T47D (cell line): ENCODE measurements at regions not wholly inside any gene's neighbourhood (a gene's known extent, or its start where the extent isn't known, plus 50 kb on each side); places are given as distances from the start of the nearest gene placed in this dataset.
"Not testable (repeated sequence)": the region's sequence is repeated elsewhere in the genome, so short reads cannot be mapped to it uniquely, and the experiment has no call there.

Experiments used
- DNase-seq, 2 experiments: peaks; one replicate each; pipeline versions ENCODE4 v3.0.0 to v3.0.0-alpha.2; 2011 to 2012; ENCODE audit warnings: low read depth in 1 of 2, low spot score in 1 of 2
- JUND ChIP-seq: IDR thresholded peaks from 2 replicates; pipeline ENCODE4 v1.6.1; 2012; ENCODE audit warnings: low read depth
- in situ Hi-C: cut with HindIII; loops from 2 replicates; pipeline ENCODE4 v1.10.0; 2016; ENCODE audit warnings: low sequenced_read_pairs, low pct_unique_long_range_greater_than_20kb

DNA sequence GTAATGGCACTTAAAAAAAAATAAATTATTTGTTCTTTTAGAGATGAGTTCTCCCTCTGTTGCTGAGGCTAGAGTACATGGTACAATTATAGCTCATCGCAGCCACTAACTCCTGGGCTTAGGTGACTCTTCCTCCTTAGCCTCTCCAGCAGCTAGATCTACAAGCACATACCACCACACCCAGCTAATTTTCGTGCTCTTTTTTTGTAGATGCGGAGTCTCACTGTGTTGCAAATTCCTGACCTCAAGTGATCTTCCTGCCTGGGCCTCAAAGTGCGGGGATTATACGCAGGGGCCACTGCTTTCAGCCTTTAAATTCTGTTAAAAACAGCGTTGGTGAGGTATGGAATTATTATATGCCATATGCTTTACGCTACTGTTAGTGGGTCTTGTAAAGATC, 2034.0 kb downstream of the OLFM4 start:
- DNase-seq, result no peak
- no peak for TF ChIP-seq JUND
- in situ Hi-C loops, result no loop called here

DNA sequence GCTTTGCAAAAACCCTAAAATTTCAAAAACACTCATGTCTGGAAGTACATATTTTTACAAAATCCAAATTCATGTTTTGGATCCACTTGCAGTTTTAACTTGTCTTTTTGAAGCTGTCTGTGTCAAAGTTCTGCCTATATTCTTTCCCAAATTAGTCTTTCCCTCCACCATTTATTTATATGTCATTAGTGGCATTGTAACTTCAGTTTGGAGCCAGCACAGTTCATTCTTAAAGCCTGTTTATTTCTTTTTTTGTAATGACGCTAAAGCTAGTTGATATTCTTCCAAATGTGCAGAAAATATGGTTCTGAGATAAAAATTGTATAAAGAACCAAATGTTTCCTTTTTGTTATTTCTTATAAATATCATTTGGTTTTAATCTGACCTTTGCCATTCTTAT, 2039.3 kb downstream of the OLFM4 start:
- TF ChIP-seq JUND, result no peak
- in situ Hi-C loops, result no loop called here
- DNase-seq, result no peak

DNA sequence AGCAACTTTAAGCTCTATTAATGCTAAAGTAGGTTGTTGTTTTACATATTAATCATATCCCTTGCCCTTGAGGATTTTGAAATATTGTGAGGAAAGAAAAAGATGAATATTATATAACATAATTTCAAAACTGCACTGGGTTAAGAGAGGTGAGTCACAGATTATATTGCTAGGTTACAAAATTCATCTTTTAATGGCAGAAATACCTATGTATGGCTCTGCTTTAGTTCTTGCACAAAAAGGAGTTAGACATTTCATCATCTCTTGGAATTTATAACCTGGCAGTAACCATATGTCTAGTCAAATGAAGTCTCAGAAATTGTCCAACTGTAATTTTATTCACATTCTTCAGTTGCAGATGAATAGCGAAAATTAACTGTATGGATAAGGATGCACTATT, 2041.1 kb downstream of the OLFM4 start:
- TF ChIP-seq JUND, result no peak
- in situ Hi-C loops, result no loop called here
- no peak for DNase-seq

DNA sequence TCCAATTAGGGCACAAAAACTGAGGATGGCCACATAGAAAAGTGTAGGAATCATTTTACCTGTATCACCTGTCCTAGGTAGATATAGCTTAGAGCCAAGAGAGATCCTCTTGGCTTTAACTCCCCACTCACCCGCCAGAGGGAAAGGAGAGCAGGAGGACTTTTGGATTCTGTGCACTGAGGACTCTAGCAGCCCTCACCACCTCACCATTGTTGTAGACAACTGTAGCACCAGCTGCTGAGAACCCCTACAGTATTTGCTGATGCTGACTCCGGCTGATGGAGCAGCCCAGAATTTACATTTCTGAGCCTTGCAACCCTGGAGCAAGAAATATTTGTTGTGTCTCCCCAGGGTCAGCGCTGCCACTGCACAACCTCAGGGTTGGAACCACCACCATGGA, 2044.4 kb downstream of the OLFM4 start:
- no peak for DNase-seq
- in situ Hi-C loops, result no loop called here
- TF ChIP-seq JUND, result no peak

DNA sequence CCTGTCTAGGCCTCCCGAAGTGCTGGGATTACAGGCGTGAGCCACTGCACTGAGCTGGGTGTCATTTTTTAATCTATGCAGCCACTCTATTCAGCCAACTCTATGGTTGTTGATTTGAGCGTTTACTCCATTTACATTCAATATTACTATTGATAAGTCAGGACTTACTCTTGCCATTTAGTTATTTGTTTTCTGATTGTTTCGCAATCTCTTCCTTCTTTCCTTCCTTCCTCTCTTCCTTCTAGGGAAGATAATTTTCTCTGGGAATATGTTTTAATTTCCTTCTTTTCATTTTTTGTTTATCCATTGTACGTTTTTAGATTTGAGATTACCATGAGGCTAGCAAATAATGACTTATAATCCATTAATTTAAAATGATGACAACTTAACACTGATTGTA, 2056.0 kb downstream of the OLFM4 start:
- no peak for TF ChIP-seq JUND
- in situ Hi-C loops, result no loop called here

DNA sequence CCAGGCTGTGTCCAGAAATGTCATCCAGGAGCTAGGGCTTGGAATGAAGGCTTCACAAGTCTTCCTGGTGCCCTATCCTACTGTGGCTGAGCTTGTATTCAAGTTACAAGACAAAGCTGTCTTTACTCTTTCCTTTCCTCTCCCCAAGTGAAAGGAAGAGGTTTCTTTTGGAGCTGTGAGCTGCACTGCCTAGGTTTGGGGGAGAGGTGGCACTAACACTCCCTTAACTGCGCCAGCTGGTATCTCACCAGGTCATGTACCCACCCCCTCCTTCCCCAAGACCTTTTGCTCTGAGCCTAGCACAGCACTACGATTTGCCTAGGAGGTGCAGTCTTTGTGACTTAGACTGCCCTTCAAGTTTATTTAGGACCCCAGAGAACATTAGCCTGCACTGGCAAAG, 2053.6 kb upstream of the PRR20A start:
- in situ Hi-C loops, result no loop called here
- TF ChIP-seq JUND, result no peak
- no peak for DNase-seq

More for the DNA sequence above, 2056.0 kb downstream of the OLFM4 start:
- DNase-seq, result no peak

DNA sequence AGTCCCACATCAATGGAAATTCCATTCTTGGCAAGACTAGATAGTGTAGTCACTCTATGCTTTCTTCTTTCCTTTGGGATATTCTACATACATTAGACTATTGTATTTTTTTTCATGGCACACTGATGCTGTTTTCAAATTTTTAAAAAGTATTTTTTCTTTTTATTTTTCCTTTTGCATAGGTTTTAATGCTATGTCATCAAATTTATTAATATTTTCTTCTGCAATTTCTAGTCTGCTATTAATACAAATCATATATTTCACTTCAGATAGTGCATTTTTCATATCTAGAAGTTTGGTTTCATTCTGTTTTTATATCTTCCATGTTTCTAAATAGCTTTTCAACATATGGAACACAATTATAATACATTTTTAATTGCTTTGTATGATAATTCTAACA, 2050.1 kb upstream of the PRR20A start:
- no peak for TF ChIP-seq JUND
- no peak for DNase-seq
- in situ Hi-C loops, result no loop called here

DNA sequence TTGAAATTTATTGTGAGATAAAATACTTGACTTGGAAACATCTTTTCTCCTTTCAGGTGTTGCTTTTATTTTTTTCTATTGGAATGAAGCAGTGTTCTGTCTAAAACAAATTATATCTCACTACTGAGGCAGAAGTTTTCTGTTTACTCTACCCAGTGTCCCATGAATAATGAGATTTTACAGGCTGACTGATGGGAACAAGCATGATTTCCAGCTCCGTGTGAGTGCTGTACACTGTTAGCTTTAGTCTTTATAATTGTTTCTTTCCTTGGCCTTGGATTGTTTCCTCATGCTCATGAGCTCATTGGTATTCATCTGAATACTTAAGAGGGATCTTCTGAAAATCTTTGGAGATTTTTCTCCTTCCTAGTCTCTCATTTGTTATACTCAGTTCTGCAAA, 2049.5 kb upstream of the PRR20A start:
- in situ Hi-C loops, result no loop called here
- TF ChIP-seq JUND, result no peak

DNA sequence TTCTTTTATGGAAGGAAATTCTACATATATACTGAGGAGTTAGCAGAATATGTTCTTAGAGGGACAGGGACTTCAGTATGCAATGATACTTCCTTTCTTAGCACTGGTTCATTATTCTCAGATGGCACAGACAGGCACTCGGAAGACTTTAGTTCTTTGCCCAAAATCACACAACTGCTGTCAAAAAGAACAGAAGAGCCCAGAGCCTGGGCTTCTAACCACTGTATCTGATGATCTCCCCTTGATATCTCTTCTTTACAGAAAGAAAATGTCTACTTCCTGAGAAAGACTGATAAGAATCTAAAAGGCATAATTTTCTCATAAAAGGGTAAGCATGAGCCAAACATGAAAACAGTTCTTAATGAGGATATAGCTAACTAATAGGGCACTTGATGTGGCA, 2034.2 kb upstream of the PRR20A start:
- no peak for TF ChIP-seq JUND
- in situ Hi-C loops, result no loop called here
- no peak for DNase-seq

More for the DNA sequence above, 2049.5 kb upstream of the PRR20A start:
- DNase-seq, result no peak

DNA sequence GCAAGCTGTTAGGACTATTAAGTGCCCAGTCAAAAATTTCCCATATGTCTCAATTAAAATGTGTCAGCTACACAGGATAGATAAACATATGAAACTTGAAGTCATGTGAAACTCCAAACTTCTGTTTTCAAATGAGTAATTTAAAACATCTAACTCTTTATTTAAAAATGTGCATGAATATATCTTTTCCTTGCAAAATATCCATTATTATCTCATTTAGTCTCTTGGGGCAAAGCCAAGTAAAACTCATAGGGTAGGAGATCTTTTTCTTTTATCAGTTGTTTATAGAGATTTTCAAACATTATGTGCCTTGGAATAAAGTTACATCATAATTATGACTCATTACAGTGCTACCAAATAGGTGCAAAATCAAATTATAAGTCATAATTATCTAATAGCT, 2020.1 kb upstream of the PRR20A start:
- TF ChIP-seq JUND, result no peak
- DNase-seq, result no peak
- in situ Hi-C loops, result no loop called here

DNA sequence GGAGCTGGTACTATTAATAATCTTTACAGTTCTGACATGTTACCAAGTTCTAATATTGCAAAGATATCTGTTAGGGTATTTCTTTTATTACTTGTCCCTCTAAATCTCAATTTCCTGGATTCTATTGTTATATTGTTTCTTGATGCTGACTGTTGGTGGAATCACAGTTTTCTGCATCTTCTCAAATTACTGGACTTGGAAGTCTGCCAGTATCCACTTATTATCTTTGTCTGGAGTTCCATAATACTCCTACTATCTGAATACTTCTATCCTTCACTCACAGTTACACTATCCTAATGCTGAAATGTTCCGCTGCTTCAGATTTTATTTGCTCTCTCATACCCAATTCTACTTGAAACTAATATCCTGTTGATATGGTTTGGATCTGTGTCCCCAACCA, 1985.7 kb upstream of the PRR20A start:
- DNase-seq, result no peak
- no peak for TF ChIP-seq JUND
- in situ Hi-C loops, result no loop called here

DNA sequence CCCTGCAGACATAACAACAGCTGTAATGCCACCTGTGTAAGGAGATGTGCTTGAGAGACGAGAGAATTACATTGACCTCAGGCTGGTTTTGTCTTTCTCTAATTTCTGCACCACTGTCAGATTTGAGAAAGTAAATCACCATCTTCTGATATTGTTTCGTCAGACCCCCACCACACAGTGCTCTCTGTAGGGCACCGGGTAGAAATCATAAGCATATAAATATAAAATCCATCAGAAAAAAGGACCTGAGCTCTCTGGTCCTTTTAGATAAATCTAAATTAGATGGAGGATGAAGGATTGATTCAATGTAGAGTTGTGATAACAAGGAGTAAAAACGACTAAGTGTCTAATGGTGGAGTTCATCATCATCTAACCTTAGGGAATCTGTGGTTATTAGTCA, 1981.0 kb upstream of the PRR20A start:
- no peak for DNase-seq
- in situ Hi-C loops, result no loop called here
- no peak for TF ChIP-seq JUND

DNA sequence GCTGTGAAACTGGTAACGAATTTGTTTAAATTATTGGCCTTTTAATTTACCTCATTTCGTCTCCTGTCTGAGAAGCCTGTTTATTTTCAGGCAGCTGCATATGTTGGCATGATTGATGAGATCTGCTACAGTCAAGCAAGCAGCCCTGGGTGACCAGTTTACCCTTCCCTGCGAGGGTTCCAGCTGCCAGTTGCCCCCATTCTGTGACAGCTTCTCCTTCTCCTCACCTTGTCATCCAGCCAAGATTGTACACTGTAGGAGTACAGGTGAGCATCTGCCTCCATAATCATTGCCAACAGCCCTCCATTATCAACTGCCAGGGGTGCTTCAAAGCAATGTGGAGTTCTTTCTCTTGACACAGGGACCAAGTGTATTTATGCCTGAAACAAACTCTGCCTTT, 1979.9 kb upstream of the PRR20A start:
- in situ Hi-C loops, result no loop called here
- no peak for DNase-seq
- TF ChIP-seq JUND, result no peak

DNA sequence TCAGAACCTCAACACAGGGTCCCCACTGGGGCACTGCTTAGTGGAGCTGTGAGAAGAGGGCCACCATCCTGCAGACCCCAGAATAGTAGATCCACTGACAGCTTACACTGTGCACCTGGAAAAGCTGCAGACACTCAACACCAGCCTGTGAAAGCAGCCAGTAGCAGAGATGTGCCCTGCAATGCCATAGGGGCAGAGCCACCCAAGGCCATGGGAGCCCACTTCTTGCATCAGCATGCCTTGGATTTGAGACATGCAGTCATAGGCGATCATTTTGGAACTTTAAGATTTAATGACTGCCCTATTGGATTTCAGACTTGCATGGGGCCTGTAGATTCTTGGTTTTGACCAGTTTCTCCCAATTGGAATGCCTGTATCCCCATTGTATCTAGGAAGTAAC, 1962.1 kb upstream of the PRR20A start:
- in situ Hi-C loops, DNase-seq: not testable (repeated sequence)

DNA sequence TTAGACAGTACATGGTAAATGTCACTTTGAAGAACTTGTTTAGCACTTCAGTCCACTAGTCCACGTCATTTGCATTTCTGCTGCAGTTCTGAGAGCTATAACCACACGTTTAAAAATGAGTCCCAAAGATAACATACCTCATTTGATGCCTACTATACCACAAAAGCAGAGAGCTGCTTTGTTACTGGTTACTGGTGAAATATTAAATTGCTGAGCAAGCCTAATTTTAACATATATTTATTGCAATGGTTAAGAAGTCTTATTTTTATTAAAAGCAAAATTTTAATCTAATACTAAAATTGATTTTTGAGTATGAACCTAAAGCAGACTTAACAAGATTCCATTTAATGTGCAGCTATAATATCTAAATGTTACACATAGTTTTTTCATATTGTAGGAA, 1949.7 kb upstream of the PRR20A start:
- TF ChIP-seq JUND, result no peak
- no peak for DNase-seq
- in situ Hi-C loops, result no loop called here
